ENCODE measurements at regions not wholly inside any gene's neighbourhood (a gene's known extent, or its start where the extent isn't known, plus 50 kb on each side); places are given as distances from the start of the nearest gene placed in this dataset.

DNA sequence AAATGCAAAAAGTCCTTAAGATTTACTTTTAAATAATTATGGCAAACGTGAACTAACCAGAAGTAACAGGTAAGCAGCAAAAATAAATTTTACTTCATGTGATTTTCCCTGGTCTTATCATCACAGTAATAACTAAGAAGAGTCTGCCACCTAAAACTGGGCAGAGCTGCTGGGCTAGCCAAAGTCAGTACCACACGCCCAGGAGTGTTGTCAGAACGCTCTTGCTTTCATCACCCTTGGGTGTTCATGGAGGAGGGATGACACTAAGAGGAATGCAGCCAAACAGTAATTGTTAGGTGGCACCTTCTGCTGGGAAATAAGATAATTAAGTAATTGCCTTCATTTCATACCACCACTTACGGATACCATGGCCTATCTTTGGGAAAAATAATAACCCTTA is 92.0 kb upstream of the NEUROD1 start:
- intact Hi-C loops (cut with DNase I) = no loop called here
- Histone ChIP-seq H3K9me3 (no peaks in the 10 kb centered on the region), H3K27me3 (no peaks in the 10 kb centered on the region), H3K4me1 (no peaks in the 10 kb centered on the region), H3K27ac (no peak overlapping the region), H3K36me3 (no peaks in the 10 kb centered on the region), H3K4me3 (no peak overlapping the region)
- TF ChIP-seq, protein P1, sequence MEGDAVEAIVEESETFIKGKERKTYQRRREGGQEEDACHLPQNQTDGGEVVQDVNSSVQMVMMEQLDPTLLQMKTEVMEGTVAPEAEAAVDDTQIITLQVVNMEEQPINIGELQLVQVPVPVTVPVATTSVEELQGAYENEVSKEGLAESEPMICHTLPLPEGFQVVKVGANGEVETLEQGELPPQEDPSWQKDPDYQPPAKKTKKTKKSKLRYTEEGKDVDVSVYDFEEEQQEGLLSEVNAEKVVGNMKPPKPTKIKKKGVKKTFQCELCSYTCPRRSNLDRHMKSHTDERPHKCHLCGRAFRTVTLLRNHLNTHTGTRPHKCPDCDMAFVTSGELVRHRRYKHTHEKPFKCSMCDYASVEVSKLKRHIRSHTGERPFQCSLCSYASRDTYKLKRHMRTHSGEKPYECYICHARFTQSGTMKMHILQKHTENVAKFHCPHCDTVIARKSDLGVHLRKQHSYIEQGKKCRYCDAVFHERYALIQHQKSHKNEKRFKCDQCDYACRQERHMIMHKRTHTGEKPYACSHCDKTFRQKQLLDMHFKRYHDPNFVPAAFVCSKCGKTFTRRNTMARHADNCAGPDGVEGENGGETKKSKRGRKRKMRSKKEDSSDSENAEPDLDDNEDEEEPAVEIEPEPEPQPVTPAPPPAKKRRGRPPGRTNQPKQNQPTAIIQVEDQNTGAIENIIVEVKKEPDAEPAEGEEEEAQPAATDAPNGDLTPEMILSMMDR (IDR thresholded peaks at IDR 0.05) = no peak
- whole genome bisulfite sequencing, 2 donors = 93 to 94% methylated on average over 4 of the region's 4 CpGs
- FAIRE-seq (no peak), DNase-seq (no peak), ATAC-seq (no peak)

DNA sequence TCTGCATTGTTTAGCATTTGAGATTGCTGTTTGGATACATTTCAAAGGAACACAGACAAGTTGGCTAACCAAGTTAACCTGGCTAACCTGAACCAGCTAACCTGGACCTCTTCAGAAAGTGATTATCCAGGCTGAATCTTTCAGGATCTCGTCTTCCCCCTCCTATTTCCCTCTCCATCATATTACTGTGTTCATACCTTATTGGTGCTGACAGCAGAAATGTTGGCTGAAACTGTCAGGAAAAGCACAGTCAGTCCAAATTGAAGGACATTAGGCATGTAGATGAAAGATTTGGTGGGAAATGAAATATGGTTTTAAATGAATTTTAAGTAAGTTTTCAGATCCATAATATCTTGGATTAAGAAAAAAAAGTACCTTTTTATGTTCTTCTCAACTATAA is 92.5 kb upstream of the NEUROD1 start:
- intact Hi-C loops (cut with DNase I) = no loop called here
- FAIRE-seq (no peak), ATAC-seq (no peak), DNase-seq (no peak)
- H3K27ac ChIP-seq = no peak overlapping the region
- TF ChIP-seq, protein P1 (IDR thresholded peaks at IDR 0.05) = no peak
- no peaks in the 10 kb centered on the region for H3K36me3 ChIP-seq
- no peaks in the 10 kb centered on the region for H3K27me3 ChIP-seq
- H3K4me1 ChIP-seq = no peaks in the 10 kb centered on the region
- no peaks in the 10 kb centered on the region for H3K9me3 ChIP-seq
- WGBS, 2 donors = 91% methylated on average over 1 of the region's 1 CpG
- no peak overlapping the region for H3K4me3 ChIP-seq

DNA sequence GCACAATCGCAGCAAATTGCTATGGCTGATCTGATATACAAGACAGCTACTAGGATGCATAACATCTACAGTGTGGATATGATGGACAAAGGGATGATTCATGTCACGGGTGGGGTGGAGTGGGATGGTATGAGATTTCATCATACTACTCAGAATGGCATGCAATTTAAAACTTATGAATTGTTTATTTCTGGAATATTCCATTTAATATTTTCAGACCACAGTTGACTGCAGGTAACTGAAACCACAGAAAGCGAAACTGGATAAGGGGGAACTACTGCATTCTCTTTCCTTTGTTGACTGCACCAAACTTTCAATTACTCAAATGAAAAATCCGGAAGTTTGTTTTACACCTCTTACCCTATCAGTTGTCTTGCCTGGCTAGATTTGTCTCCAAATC is 94.4 kb upstream of the NEUROD1 start:
- no peaks in the 10 kb centered on the region for H3K27me3 ChIP-seq
- TF ChIP-seq, protein P1 (IDR thresholded peaks at IDR 0.05) = no peak
- peaks cover 0 to 14% (median 12%) of the 10 kb centered on the region in 3 donors for H3K4me1 ChIP-seq
- WGBS, 2 donors = 92 to 95% methylated on average over 4 of the region's 4 CpGs
- H3K9me3 ChIP-seq = no peaks in the 10 kb centered on the region
- no peak for FAIRE-seq
- intact Hi-C loops (cut with DNase I) = no loop called here
- H3K36me3 ChIP-seq = no peaks in the 10 kb centered on the region
- DNase-seq = no peak
- no peak overlapping the region for H3K4me3 ChIP-seq
- ATAC-seq = no peak
- no peak overlapping the region for H3K27ac ChIP-seq

DNA sequence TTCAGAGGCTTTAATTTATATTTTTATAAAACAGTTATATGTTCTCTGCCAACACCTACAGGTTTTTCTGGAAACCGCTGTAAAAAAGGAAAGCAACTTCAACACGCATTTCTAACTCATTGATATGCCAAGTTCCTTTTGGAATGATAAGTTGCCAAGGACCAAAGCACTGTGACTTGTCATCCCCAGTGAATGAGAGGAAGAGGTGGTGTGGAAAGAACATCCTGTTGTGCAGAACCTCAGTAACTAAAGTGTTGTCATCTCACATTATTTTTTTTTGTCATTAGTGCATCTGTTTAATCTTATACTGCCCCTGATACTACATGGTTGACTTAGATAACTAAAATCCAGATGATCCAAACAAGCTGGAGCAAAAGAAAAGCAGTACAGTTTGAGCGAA is 96.0 kb upstream of the NEUROD1 start:
- Histone ChIP-seq H3K27me3 (no peaks in the 10 kb centered on the region), H3K4me1 (peaks cover 10 to 29% (median 24%) of the 10 kb centered on the region in 3 donors), H3K27ac (no peak overlapping the region), H3K4me3 (no peak overlapping the region), H3K9me3 (no peaks in the 10 kb centered on the region), H3K36me3 (no peaks in the 10 kb centered on the region)
- DNase-seq = no peak
- TF ChIP-seq, protein P1 (IDR thresholded peaks at IDR 0.05) = no peak
- FAIRE-seq = no peak
- 81% methylated on average over 3 of the region's 3 CpGs for WGBS, 2 donors
- no peak for ATAC-seq
- intact Hi-C loops (cut with DNase I) = no loop called here

DNA sequence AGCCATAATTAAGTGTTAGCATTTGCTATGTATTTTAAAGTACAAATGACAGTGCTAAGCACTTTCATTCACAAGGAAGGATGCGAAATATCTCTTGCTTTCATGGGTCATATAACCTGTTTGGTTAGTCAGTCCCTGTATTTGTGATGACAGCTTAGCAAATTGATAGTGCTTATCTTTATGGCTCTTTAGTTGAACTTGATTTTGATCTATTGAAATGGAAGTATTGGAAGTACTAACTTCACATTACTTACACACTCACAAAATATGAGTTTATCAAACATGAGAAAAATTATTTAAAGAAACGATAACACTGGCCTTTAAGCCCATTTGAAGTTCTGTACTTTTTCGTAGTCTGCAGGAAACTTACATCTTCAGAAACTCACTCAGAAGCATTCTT is 97.4 kb upstream of the NEUROD1 start:
- FAIRE-seq (no peak), ATAC-seq (no peak), DNase-seq (no peak)
- Histone ChIP-seq H3K27me3 (no peaks in the 10 kb centered on the region), H3K4me3 (no peak overlapping the region), H3K36me3 (no peaks in the 10 kb centered on the region), H3K9me3 (no peaks in the 10 kb centered on the region), H3K4me1 (peaks cover 10 to 30% (median 24%) of the 10 kb centered on the region in 3 donors), H3K27ac (no peak overlapping the region)
- 77 to 82% methylated on average over 3 of the region's 3 CpGs for WGBS, 2 donors
- TF ChIP-seq, protein P1 (IDR thresholded peaks at IDR 0.05) = no peak
- intact Hi-C loops (cut with DNase I) = no loop called here

All from pancreas (tissue), 10 donors.